K562 (cell line): ENCODE measurements at regions not wholly inside any gene's neighbourhood (a gene's known extent, or its start where the extent isn't known, plus 50 kb on each side); places are given as distances from the start of the nearest gene placed in this dataset.
A peak's percentile ranks its signal among the peaks of the same experiment; 100 is the strongest.

ENCODE experiments used
- ATAC-seq: fragments of 200-7000 bp; cut with Tn5 transposase; 3 replicates; pipeline ENCODE4 v1.9.1; 2020; ENCODE audit warnings: moderate library complexity
- BruUV-seq: library from RNA; stranded (reverse); fragments of 400-500 nt; replicated peaks from 2 replicates; lab custom pipeline; 2021; lab: Mats Ljungman, UMichigan
- CTCF ChIA-PET: fragments of 300-600 bp; formaldehyde crosslinking; extraction: SDS; loops from one replicate; lab custom pipeline; 2021; ENCODE audit warnings: low intra/inter-chr PET ratio; lab: Yijun Ruan, JAX
- POLR2A ChIA-PET: fragments of 300-600, 350-650 bp; sonication (Branson Sonifier 250); formaldehyde crosslinking; extraction: SDS; loops from one replicate; lab custom pipeline; 2021; ENCODE audit warnings: antibody characterized with exemption, inconsistent platforms; lab: Yijun Ruan, JAX
- DNase-seq, 4 experiments: peaks; one replicate each; pipeline versions ENCODE4 v3.0.0 to v3.0.0-alpha.2; 2011 to 2018; ENCODE audit warnings: low spot score in 3 of 4, mixed read lengths in 3 of 4; ENCODE audit errors: extremely low read depth in 1 of 4
- FAIRE-seq: peaks from 2 replicates; lab custom pipeline; 2011; peaks lifted over from hg19 to GRCh38; lab: Jason Lieb, UNC
- H2AFZ ChIP-seq: 2 replicates; pipeline ENCODE4 v1.6.0; 2011; ENCODE audit warnings: low read depth, low read length, control low read depth, inconsistent platforms
- H3K27ac ChIP-seq: fragments of 200-600 bp; 3 replicates; pipeline ENCODE4 v1.8.0; 2011; ENCODE audit warnings: low read depth, mild to moderate bottlenecking, control low read depth, inconsistent platforms, low read length, moderate library complexity, mixed read lengths; ENCODE audit errors: extremely low read depth
- H3K27me3 ChIP-seq, 2 experiments: fragments of 300-600 bp in 1 of 2; 2 replicates in 1 of 2; 3 replicates in 1 of 2; pipeline versions ENCODE4 v1.6.0 to v1.8.0; 2011; ENCODE audit warnings: inconsistent platforms in 2 of 2, low read length in 2 of 2, mild to moderate bottlenecking in 1 of 2, mixed read lengths in 1 of 2, moderate library complexity in 1 of 2; ENCODE audit not compliant: control insufficient read depth in 2 of 2, insufficient read depth in 2 of 2
- H3K36me3 ChIP-seq: fragments of 300-600 bp; 3 replicates; pipeline ENCODE4 v1.8.0; 2011; ENCODE audit warnings: mild to moderate bottlenecking, low read length, inconsistent platforms; ENCODE audit not compliant: control insufficient read depth, insufficient read depth
- H3K4me1 ChIP-seq, 2 experiments: fragments of 200-600 bp in 1 of 2; replicated peaks in 1 of 2; 2 replicates in 1 of 2; 3 replicates in 1 of 2; pipeline versions ENCODE4 v1.5.1 to v1.8.0; 2011; ENCODE audit warnings: inconsistent platforms in 2 of 2, low read length in 2 of 2, mild to moderate bottlenecking in 1 of 2, mixed read lengths in 1 of 2, moderate library complexity in 1 of 2; ENCODE audit not compliant: control insufficient read depth in 2 of 2, insufficient read depth in 2 of 2
- H3K4me2 ChIP-seq: 2 replicates; pipeline ENCODE4 v1.6.1; 2011; ENCODE audit warnings: low read length, control low read depth, inconsistent platforms, mixed read lengths; ENCODE audit not compliant: insufficient read depth
- H3K4me3 ChIP-seq: fragments of 200-600 bp; sonication (generic), shearing (Covaris generic); 2 replicates; pipeline ENCODE4 v1.5.1; 2016; ENCODE audit warnings: control low read depth, inconsistent platforms
- H3K79me2 ChIP-seq: fragments of 200-600 bp; 3 replicates; pipeline ENCODE4 v1.8.0; 2011; ENCODE audit warnings: low read length, inconsistent platforms; ENCODE audit not compliant: control insufficient read depth, insufficient read depth
- H3K9ac ChIP-seq, 2 experiments: 2 replicates each; pipeline versions ENCODE4 v1.6.0 to v1.6.1; 2011; ENCODE audit warnings: low read depth in 2 of 2, low read length in 2 of 2, control low read depth in 1 of 2, inconsistent platforms in 1 of 2, mild to moderate bottlenecking in 1 of 2, mixed read lengths in 1 of 2; ENCODE audit not compliant: insufficient read depth in 1 of 2
- H3K9me1 ChIP-seq: one replicate; pipeline ENCODE4 v1.6.0; 2011; ENCODE audit warnings: inconsistent platforms, mild to moderate bottlenecking, low read length, moderate library complexity; ENCODE audit not compliant: control insufficient read depth, insufficient read depth
- H3K9me3 ChIP-seq: replicated peaks from 2 replicates; pipeline ENCODE4 v1.5.1; 2011; ENCODE audit warnings: low read depth, low read length, inconsistent platforms; ENCODE audit not compliant: control insufficient read depth, insufficient read depth
- H4K20me1 ChIP-seq: replicated peaks from 2 replicates; pipeline ENCODE4 v1.6.1; 2011; ENCODE audit warnings: low read length, inconsistent platforms, mixed read lengths; ENCODE audit not compliant: control insufficient read depth, insufficient read depth
- CEBPB ChIP-seq: fragments of 450-650 bp; IDR thresholded peaks from 2 replicates; pipeline ENCODE4 v1.6.1; 2016; ENCODE audit warnings: missing genetic modification characterization, missing compliant biosample characterization
- MEIS2 ChIP-seq: fragments of 450-650 bp; IDR thresholded peaks from 2 replicates; pipeline ENCODE4 v1.6.1; 2014; ENCODE audit warnings: mild to moderate bottlenecking; ENCODE audit not compliant: partially characterized antibody
- PBX2 ChIP-seq, 2 experiments: IDR thresholded peaks in 1 of 2; conservative IDR thresholded peaks in 1 of 2; 2 replicates each; pipeline ENCODE4 v1.6.1; 2016; ENCODE audit warnings: low read depth in 2 of 2, mild to moderate bottlenecking in 1 of 2, missing compliant biosample characterization in 1 of 2, missing genetic modification characterization in 1 of 2, moderate library complexity in 1 of 2
- USF2 ChIP-seq: sonication (generic); formaldehyde crosslinking; IDR thresholded peaks from 2 replicates; pipeline ENCODE4 v1.5.0; 2020; ENCODE audit warnings: missing genetic modification reagents
- WGBS: fragments of 100-300 bp; shearing (Covaris generic); methylation state at CpG from one replicate; pipeline ENCODE4 v1.1.6; 2016; ENCODE audit warnings: low coverage, mixed read lengths; ENCODE audit not compliant: insufficient coverage; ENCODE audit errors: missing lambda C conversion rate; 5-methylcytosine and 5-hydroxymethylcytosine counted together
- in situ Hi-C: fragments of 300-500 bp; cut with MboI; formaldehyde crosslinking; loops from 4 replicates; pipeline ENCODE4 v1.15.0; 2018; ENCODE audit warnings: inconsistent platforms, mixed read lengths
- intact Hi-C: fragments of 100-400 bp; cut with micrococcal nuclease; formaldehyde crosslinking; loops from 2 replicates; pipeline ENCODE4 v1.14.2; 2022
- TF ChIP-seq, protein P1 (sequence below): fragments of 250-450 bp; sonication (Bioruptor Pico); IDR thresholded peaks from 2 replicates; pipeline ENCODE4 v1.9.0; 2021; ENCODE audit warnings: mild to moderate bottlenecking
- TF ChIP-seq, protein P2 (sequence below): fragments of 450-650 bp; IDR thresholded peaks from 2 replicates; pipeline ENCODE4 v1.6.1; 2016

DNA sequence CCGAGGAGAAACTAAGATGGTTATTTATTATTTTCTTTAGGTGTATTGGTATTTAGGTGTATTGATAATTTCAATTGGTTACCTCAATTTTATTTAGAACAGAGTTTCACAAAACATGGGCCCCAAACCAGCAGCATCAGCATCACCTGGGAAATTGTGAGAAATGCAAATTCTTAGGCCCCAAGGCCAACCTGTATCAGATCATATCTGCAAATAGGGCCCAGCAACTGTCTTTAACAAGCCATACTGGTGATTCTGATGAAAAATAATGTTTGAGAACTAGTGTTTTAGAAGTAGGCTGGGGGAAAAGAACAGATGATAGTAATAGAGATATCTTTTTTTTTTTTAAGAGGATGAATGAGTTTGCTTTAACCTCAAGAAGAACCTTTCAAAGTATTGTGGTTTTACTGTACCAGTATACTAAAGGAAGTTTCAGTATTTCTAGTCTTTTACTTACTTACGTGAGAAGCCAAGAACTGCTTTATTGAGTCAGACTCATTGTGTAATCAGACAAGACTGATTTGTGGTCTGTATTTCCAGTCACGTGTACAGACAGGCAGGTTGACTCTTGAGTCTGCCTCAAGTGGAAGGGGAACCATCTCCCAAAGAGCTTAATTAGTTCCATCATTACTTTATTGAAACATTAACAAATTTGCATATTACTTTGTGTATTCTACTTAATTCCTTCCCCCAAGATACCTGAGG, 60.4 kb upstream of the GAREM1 start:
- in situ Hi-C loops (no loop called here), intact Hi-C loops (no loop called here)
- H3K9ac ChIP-seq = no peak overlapping the region
- ChIA-PET POLR2A (no interaction called here), CTCF (no interaction called here)
- no peak overlapping the region for H2AFZ ChIP-seq
- no peaks in the 10 kb centered on the region for H3K9me1 ChIP-seq
- DNase-seq = no peak
- no peaks in the 10 kb centered on the region for H3K27me3 ChIP-seq
- ATAC-seq = no peak
- no peaks in the 10 kb centered on the region for H3K79me2 ChIP-seq
- no peak overlapping the region for H3K27ac ChIP-seq
- no peaks in the 10 kb centered on the region for H3K4me1 ChIP-seq
- no peaks in the 10 kb centered on the region for H4K20me1 ChIP-seq
- BruUV-seq = no TSS peak
- no peak overlapping the region for H3K4me2 ChIP-seq
- H3K9me3 ChIP-seq = no peaks in the 10 kb centered on the region
- no peaks in the 10 kb centered on the region for H3K36me3 ChIP-seq
- TF ChIP-seq, protein P1, sequence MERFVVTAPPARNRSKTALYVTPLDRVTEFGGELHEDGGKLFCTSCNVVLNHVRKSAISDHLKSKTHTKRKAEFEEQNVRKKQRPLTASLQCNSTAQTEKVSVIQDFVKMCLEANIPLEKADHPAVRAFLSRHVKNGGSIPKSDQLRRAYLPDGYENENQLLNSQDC (CRISPR knock-in tag) = no peak
- TF ChIP-seq MEIS2 = peak; percentile 67
- peak; percentile 27; the same call in 1 of the 2 replicates for TF ChIP-seq CEBPB (tag)
- TF ChIP-seq, protein P2, sequence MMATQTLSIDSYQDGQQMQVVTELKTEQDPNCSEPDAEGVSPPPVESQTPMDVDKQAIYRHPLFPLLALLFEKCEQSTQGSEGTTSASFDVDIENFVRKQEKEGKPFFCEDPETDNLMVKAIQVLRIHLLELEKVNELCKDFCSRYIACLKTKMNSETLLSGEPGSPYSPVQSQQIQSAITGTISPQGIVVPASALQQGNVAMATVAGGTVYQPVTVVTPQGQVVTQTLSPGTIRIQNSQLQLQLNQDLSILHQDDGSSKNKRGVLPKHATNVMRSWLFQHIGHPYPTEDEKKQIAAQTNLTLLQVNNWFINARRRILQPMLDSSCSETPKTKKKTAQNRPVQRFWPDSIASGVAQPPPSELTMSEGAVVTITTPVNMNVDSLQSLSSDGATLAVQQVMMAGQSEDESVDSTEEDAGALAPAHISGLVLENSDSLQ = peak; percentile 51
- no peak for TF ChIP-seq PBX2 (CRISPR knock-in tag; IDR thresholded peaks at IDR 0.05; ENCODE audit: low read depth)
- peak; percentile 47 for TF ChIP-seq PBX2 (tag; conservative IDR thresholded peaks at IDR 0.05; ENCODE audit: low read depth)
- TF ChIP-seq USF2 (CRISPR knock-in tag) = 0 out of 2 replicates have a peak, but pooled peaks have one; percentile 6
- 0% methylated on average over 3 of the region's 3 CpGs for WGBS
- FAIRE-seq = no peak
- no peak overlapping the region for H3K4me3 ChIP-seq
